ENCODE measurements at regions not wholly inside any gene's neighbourhood (a gene's known extent, or its start where the extent isn't known, plus 50 kb on each side); places are given as distances from the start of the nearest gene placed in this dataset.
"Not testable (repeated sequence)": the region's sequence is repeated elsewhere in the genome, so short reads cannot be mapped to it uniquely, and the experiment has no call there.

GRCh38 chr4:28444886-28445496, 1584.3 kb downstream of the STIM2 start:
- in situ Hi-C loops (cut with HindIII; ENCODE audit: low pct_unique_long_range_greater_than_20kb, low sequenced_read_pairs), result no loop called here
- DNase-seq (ENCODE audit: low read depth), result no peak

DNA sequence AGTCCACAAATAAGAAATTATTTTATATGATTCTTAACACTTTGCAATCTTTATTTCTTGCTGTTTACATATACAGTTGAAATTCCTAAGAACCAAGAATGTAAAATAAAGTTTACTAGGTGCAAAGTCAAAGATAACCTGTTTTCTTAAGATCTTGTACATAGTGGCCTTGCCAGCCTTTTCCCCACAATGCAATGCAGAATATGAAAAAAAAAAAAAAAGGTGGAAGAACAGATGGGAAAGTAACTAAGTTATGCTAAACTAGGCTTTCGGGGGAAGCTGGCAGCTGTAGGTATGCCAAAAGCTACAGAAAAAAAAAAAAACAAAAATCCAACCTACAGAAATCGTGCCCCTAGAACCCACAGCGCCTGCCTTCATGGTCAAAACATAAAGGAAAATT, 1588.4 kb downstream of the STIM2 start:
- in situ Hi-C loops (cut with HindIII; ENCODE audit: low pct_unique_long_range_greater_than_20kb, low sequenced_read_pairs), result no loop called here
- DNase-seq (ENCODE audit: low read depth), result no peak

GRCh38 chr4:28451346-28451745, 1590.7 kb downstream of the STIM2 start:
- in situ Hi-C loops (cut with HindIII; ENCODE audit: low pct_unique_long_range_greater_than_20kb, low sequenced_read_pairs), result no loop called here
- no peak for DNase-seq (ENCODE audit: low read depth)

DNA sequence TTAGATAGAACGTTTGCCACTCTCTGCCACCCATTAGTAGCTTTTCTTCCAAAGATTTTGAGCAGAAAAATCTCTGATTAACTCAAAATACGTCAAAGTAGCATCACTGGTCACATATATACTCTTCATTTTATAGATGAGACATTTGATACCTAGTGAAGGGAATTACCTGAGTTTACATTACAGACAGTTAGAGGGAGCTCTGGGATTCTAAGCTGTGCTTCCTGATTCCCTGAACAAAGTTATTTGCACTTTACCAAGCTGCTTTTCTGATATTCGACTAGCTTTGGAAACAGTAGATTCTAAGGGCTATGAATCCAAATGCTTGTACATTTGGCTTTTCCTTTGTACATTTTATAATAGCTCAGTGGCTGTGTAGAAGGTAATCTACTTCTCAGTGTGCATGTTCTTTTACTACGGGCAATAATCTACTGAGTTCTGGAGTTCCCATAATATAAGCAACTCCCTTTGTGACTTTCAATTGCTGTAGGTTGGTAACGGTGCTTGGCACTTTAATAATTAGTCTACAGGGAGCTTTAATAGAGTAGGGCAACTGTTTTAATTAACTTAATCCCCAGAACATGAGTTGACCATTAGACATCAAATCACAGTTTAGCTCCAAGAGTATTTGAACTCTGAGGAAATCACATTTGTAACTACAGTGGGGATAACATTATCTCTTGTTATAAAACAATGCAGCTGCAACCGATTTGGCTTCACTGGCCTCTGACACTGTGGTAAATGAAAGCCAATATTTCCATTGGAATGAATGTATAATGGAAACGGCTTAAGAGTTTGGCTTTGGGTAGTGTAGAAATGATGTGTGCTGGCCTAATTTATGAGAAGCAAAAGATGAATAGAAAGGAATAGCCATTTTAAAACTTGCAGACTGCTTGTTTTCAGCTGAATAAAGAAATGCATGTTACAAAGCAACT, 1602.4 kb downstream of the STIM2 start:
- in situ Hi-C loops (cut with HindIII; ENCODE audit: low pct_unique_long_range_greater_than_20kb, low sequenced_read_pairs), result no loop called here
- no peak for DNase-seq (ENCODE audit: low read depth)

GRCh38 chr4:28464823-28465222, 1604.2 kb downstream of the STIM2 start:
- DNase-seq (ENCODE audit: low read depth), result no peak
- in situ Hi-C loops (cut with HindIII; ENCODE audit: low pct_unique_long_range_greater_than_20kb, low sequenced_read_pairs), result no loop called here

GRCh38 chr4:28466886-28467285, 1606.2 kb downstream of the STIM2 start:
- in situ Hi-C loops (cut with HindIII; ENCODE audit: low pct_unique_long_range_greater_than_20kb, low sequenced_read_pairs); DNase-seq (ENCODE audit: low read depth): not testable (repeated sequence)

- in situ Hi-C loops (cut with HindIII; ENCODE audit: low pct_unique_long_range_greater_than_20kb, low sequenced_read_pairs), result no loop called here
- DNase-seq (ENCODE audit: low read depth), result no peak
Measured at GRCh38 chr4:28469387-28469786, 1608.7 kb downstream of the STIM2 start.

DNA sequence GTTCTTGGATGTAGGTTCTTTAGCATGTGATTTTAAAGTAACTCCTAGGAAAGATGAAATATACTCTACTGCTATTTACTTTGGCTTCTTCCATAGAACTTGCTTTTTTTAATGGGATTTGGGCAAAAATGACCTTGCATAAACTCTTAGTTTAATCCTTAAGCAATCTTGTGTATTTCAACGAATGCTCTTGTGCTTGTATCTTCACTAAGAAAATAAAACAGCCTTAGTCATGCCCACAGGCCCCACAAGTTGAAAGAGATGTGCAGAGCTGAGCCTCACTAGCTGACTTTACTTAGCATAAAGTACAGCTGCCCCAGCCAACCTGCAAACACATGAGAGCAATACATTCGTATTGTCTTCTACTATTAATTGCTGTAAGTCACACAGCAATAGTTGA, 1609.2 kb downstream of the STIM2 start:
- in situ Hi-C loops (cut with HindIII; ENCODE audit: low pct_unique_long_range_greater_than_20kb, low sequenced_read_pairs), result no loop called here
- DNase-seq (ENCODE audit: low read depth), result no peak

DNA sequence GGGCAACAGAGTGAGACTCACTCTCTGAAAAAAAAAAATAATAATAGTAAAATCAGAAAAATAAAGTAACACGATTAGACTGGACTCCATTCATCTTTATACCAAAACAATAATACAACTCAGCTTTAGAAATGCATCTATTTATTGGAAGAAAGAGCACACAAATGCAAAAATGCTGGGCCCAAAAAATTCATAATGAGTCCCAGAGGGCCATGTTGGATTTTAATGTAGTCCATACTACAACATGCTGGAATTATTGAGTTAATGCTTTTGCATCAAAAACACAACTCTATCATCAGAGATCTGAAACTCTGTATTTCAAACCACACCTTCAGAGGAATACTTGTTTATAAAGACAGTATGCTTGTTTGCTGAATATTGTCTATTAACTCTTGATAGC, 1614.7 kb downstream of the STIM2 start:
- in situ Hi-C loops (cut with HindIII; ENCODE audit: low pct_unique_long_range_greater_than_20kb, low sequenced_read_pairs), result no loop called here
- DNase-seq (ENCODE audit: low read depth), result no peak

GRCh38 chr4:28479666-28480065, 1619.0 kb downstream of the STIM2 start:
- DNase-seq (ENCODE audit: low read depth), result no peak
- in situ Hi-C loops (cut with HindIII; ENCODE audit: low pct_unique_long_range_greater_than_20kb, low sequenced_read_pairs), result no loop called here

GRCh38 chr4:28481565-28481964, 1620.9 kb downstream of the STIM2 start:
- no peak for DNase-seq (ENCODE audit: low read depth)
- in situ Hi-C loops (cut with HindIII; ENCODE audit: low pct_unique_long_range_greater_than_20kb, low sequenced_read_pairs), result no loop called here

DNA sequence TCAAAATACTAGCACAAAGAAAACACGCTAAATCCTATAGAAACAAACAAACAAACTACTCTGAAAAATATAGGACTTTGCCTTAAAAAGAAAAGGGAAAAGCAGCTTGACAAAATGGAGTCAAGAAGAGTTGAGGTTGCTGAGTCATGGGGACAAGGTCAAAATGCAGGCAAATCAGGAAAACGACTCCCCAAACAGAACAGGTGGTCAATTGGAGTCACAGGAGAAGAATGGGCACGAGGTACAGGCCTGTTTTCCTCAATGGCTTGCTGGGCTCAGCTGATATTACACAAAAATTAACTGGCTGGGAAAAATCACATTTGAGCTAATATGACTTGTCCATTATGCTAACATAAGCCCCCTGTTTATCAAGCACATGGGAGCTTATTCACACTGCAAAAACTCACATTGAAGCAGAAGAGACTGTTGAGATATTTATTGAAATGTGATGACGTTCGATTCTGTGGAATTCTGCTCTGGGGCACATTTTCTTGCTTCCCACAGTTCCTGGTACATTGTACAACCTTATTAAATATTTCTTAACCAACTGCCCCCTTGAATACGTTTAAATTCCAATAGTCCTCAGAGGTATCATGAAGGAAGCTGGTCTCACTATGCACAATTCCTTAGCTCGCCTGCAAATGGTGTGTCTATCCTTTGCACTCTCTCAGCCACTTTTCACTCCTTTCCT, 1622.1 kb downstream of the STIM2 start:
- no peak for DNase-seq (ENCODE audit: low read depth)
- in situ Hi-C loops (cut with HindIII; ENCODE audit: low pct_unique_long_range_greater_than_20kb, low sequenced_read_pairs), result no loop called here

GRCh38 chr4:28488021-28488420, 1627.4 kb downstream of the STIM2 start:
- no peak for DNase-seq (ENCODE audit: low read depth)
- in situ Hi-C loops (cut with HindIII; ENCODE audit: low pct_unique_long_range_greater_than_20kb, low sequenced_read_pairs), result no loop called here

- DNase-seq (ENCODE audit: low read depth), result peak; percentile 3
- in situ Hi-C loops (cut with HindIII; ENCODE audit: low pct_unique_long_range_greater_than_20kb, low sequenced_read_pairs), result no loop called here
Measured at GRCh38 chr4:28490669-28491068, 1630.0 kb downstream of the STIM2 start.

DNA sequence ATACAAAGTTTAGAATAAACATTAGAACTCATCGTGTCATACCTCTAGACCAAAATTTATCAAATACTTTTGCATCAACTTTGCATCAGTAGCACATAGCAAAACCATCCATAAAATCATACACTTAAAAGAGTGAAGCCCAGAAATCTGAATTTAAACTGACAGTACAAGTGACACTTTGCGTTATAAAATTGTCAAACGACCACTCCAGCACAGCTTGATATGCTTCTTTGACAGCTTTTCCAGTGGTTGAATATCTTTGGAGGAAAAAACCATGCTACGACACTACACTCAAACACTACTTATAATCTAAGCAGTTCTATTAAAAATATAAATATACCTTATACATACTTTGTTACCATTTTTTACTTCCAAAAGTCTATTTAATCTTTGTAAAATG, 1644.4 kb downstream of the STIM2 start:
- in situ Hi-C loops (cut with HindIII; ENCODE audit: low pct_unique_long_range_greater_than_20kb, low sequenced_read_pairs), result no loop called here

DNA sequence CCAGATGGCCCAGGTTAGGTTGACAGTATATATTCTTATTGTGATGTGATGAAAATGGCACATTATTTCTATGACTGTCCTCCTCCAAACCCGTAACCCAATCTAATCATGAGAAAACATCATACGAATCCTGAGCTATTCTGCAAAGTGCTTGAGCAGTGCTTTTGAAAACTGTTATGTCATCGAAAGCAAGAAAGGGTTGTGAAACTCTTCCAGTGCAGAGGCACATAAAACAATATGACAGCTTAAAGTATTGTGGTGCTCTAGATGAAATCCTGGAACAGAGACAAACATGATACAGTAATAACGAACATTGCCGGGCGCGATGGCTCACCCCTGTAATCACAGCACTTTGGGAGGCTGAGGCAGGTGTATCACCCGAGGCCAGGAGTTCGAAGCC, 1648.0 kb downstream of the STIM2 start:
- DNase-seq (ENCODE audit: low read depth), result no peak
- in situ Hi-C loops (cut with HindIII; ENCODE audit: low pct_unique_long_range_greater_than_20kb, low sequenced_read_pairs), result no loop called here

More for the DNA sequence above, 1644.4 kb downstream of the STIM2 start:
- DNase-seq (ENCODE audit: low read depth), result no peak

DNA sequence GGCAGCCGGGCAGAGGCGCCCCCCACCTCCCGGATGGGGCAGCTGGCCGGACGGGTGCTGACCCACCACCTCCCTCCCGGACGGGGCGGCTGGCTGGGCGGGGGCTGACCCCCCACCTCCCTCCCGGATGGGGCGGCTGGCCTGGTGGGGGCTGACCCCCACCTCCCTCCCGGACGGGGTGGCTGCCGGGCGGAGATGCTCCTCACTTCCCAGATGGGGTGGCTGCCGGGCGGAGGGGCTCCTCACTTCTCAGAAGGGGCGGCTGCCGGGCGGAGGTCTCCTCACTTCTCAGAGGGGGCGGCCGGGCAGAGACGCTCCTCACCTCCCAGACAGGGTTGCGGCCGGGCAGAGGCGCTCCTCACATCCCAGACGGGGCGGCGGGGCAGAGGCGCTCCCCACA, 1654.1 kb downstream of the STIM2 start:
- DNase-seq (ENCODE audit: low read depth); in situ Hi-C loops (cut with HindIII; ENCODE audit: low pct_unique_long_range_greater_than_20kb, low sequenced_read_pairs): not testable (repeated sequence)

- in situ Hi-C loops (cut with HindIII; ENCODE audit: low pct_unique_long_range_greater_than_20kb, low sequenced_read_pairs), result no loop called here
- no peak for DNase-seq (ENCODE audit: low read depth)
Measured at GRCh38 chr4:28518561-28519165, 1658.0 kb downstream of the STIM2 start.

- no peak for DNase-seq (ENCODE audit: low read depth)
- in situ Hi-C loops (cut with HindIII; ENCODE audit: low pct_unique_long_range_greater_than_20kb, low sequenced_read_pairs), result no loop called here
Measured at GRCh38 chr4:28523681-28524190, 1663.1 kb downstream of the STIM2 start.
